DMS153 (cell line): ENCODE measurements at regions not wholly inside any gene's neighbourhood (a gene's known extent, or its start where the extent isn't known, plus 50 kb on each side); places are given as distances from the start of the nearest gene placed in this dataset.
"Not testable (repeated sequence)": the region's sequence is repeated elsewhere in the genome, so short reads cannot be mapped to it uniquely, and the experiment has no call there.

Experiments
- DNase-seq: peaks from one replicate; lab custom pipeline; 2025; lab: John Stamatoyannopoulos, UW

DNA sequence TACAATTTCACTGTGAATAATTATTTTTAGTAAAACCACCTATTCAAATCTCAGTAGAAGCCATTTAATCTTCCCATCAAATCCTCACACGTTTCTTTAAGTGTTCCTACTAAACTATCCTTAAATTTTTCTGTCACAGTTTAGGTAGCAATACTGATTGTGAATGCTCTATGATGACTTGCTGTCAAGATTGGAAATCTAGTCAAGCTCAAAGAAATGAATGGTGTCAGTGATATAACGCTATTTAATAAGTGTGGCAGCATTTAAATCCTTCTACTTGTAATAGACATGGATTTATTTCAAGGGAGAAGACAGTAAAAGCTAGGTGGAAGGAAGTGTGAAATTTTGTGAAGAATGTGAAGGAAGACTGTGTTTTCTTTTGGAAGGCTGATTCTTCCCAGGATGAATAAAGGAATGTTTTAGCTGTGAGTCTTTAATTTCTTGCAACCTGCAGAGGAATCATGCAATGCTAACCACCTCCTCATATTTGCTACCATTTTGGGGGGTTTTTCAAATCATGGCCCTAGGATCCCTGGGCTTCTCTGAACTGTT lies 936.7 kb upstream of the NEGR1 start:
- no peak for DNase-seq

GRCh38 chr1:73205294-73205973 lies 923.1 kb upstream of the NEGR1 start:
- no peak for DNase-seq

GRCh38 chr1:73197972-73198371 lies 915.6 kb upstream of the NEGR1 start:
- DNase-seq, result no peak

GRCh38 chr1:73194965-73195364 lies 912.6 kb upstream of the NEGR1 start:
- DNase-seq, result no peak

DNA sequence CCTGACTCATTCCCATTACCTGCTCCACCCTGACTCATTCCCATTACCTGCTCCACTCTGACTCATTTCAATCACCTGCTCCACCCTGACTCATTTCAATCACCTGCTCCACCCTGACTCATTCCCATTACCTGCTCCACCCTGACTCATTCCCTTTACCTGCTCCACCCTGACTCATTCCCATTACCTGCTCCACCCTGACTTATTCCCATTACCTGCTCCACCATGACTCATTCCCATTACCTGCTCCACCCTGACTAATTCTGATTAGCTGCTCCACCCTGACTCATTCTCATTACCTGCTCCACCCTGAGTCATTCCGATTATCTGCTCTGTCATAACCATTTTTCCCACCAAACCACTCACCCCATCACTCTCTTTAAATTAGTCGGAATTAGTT lies 901.2 kb upstream of the NEGR1 start:
- not testable (repeated sequence) for DNase-seq

- no peak for DNase-seq
Observed at GRCh38 chr1:73181190-73181540, 898.8 kb upstream of the NEGR1 start.

GRCh38 chr1:73180397-73181189 lies 898.3 kb upstream of the NEGR1 start:
- no peak for DNase-seq

DNA sequence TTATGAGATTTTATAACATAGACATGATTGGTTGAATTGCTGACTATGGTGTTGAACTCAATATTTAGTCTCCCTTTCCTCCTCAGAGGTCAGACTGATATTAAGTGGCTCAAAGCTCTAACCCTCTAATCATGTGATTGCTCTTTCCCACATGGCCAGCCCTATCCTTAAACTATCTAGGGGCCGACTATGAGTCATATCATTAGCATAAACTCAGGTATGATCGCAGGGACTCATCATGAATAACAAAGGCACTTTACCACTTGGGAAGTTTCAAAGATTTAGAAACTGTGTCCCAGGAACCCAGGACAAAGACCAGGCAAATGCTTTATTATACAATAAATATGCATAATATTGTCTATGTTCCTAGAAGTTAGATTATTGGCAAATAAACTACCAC lies 894.6 kb upstream of the NEGR1 start:
- DNase-seq, result no peak

DNA sequence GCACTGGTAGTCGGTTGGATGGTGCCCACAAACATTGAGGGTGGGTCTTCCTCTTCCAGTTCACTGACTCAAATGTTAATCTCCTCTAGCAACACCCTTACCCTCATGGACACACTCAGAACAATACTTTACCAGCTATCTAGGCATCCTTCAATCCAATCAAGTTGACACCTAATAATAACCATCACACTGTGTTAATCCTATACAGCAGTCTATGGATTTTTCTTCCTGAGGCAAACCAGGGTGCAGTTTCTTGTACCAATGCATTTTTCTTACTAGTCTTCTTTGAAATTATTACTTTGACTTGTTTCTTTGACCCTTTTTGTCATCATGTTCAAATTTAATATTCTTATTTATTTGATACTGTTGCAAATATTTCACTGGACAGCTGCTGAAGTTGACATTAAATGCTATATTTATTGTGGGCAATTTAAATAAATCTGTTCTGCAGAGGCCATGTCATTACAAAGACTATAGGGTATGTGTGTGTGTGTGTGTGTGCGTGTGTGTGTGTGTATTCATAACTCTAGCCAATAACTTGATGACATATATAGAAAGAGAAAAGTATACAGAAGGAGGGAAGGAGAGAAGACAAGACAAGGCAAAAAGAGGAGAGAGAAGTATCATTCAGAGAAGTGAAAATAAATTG lies 884.8 kb upstream of the NEGR1 start:
- DNase-seq, result no peak

DNA sequence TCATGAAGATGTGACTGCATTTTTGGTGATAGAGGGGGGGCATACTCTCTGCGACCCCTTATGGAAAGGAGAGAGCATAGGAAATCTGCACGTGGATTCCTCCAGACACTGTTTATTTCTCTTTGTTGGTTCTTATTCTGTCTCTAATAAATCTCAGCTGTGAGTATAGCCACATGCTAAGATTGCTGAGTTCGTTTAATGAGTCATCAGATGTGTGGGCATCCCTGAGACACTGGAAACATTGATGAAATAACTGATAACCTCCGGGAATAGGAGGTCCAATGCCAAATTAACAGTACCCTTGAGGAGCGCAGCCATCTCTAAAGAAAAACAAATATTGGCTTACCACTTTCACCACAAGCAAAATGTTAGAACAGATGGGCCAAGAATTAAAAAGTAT lies 880.2 kb upstream of the NEGR1 start:
- no peak for DNase-seq

DNA sequence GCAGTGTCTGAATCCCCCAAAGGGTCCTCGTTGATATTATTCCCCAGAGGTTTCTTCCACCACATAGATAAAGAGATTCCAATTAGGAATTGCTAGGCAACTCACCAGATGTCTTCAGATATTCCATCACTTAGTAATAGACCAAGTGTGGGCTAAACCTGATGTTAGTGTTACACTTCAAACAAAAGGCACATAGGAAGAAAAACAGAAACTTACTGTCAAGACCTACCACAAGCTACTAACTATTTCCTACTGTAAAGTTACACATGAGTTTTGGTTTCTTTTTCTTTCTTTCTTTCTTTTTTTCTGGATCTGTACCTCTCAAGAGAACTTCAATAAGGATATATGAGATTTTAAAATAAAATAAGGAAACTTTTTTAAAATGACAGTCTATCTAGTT lies 879.1 kb upstream of the NEGR1 start:
- no peak for DNase-seq

DNA sequence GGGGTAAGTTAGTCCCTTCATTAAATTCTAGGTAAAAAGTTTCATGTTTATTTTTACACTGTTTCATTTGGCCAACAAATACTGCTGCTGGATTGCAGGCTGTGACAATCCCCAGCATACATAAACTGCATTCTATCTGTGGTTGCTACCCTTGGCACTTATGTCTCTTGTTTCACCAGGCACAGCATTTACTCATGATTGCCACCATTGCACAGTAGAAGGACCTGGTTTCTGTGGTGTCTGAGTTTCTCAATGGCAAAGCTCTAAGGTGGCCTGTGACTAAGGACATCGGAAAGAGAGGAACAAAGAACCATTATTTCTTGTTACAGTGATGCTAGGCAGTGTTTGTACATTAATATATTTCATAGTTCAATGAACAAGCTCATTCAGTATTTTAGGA lies 878.4 kb upstream of the NEGR1 start:
- DNase-seq, result no peak

DNA sequence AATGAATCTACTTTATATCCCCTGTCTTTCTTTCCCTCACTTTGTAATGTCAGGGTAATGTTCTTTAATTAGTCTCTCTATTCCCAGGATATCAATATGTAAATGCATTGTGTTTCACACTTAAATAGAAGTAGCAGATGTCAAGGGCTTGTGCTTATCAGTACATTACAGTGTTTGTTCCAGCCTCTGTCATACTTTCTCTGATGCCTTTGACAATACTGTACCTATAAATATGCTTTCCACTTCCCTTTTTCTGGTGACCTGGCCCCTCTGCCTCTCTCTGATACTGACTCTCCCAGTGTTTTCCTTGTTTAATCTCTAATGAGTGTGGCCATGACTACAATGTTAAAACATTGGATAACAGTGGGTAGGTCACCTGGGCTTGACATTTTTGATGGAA lies 862.0 kb upstream of the NEGR1 start:
- DNase-seq, result no peak

- no peak for DNase-seq
Observed at GRCh38 chr1:73136975-73137374, 854.6 kb upstream of the NEGR1 start.

DNA sequence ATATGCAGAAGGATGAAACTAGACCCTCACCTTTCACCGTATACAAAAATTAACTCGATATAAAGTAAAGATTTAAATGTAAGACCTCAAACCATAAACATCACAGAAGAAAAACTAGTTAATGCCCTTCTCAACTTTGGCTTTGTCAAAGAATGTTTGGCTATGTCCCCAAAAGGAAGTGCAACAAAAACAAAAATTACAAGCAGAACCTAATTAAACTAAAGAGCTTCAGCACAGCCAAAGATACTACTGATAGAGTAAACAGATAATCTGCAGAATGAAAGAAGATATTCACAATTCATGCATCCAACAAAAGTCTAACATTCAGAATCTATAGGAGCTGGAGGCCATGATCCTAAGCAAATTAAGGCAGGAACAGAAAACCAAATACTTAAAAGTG lies 824.6 kb upstream of the NEGR1 start:
- peak; percentile 30 for DNase-seq

GRCh38 chr1:73105755-73106154 lies 823.4 kb upstream of the NEGR1 start:
- no peak for DNase-seq

DNA sequence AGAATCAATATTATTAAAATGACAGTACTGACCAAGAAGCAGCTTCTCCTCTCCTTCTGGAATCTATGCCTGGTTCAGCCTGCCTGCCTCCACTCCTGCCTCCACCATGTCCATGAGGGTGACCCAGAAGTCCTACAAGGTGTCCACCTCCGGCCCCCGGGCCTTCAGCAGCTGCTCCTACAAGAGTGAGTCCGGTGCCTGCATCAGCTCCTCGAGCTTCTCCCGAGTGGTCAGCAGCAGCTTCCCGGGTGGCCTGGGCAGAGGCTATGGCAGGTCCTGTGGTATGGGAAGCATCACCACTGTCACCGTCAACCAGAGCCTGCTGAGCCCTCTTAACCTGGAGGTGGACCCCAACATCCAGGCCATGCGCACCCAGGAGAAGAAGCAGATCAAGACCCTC lies 822.4 kb upstream of the NEGR1 start:
- no peak for DNase-seq

DNA sequence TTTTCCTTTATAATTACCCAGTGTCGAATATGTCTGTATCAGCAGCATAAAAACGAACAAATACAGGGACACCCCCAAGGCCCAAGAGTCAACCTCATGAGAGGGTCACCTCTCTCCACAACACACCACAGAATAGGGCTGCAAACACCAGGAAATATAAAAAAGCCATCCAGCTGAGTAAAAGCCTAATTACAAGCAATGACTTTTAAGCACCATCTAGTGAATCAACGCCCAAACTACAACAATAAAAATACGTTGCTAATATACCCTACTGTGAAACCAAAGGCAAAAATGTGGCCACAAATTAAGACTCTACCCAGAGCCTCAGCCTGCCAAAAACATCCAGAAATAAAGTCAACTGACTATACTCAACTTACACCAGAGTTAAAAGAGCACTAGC lies 817.9 kb upstream of the NEGR1 start:
- DNase-seq, result no peak

- no peak for DNase-seq
Observed at GRCh38 chr1:73097917-73098316, 815.6 kb upstream of the NEGR1 start.

GRCh38 chr1:73096841-73097240 lies 814.5 kb upstream of the NEGR1 start:
- no peak for DNase-seq

DNA sequence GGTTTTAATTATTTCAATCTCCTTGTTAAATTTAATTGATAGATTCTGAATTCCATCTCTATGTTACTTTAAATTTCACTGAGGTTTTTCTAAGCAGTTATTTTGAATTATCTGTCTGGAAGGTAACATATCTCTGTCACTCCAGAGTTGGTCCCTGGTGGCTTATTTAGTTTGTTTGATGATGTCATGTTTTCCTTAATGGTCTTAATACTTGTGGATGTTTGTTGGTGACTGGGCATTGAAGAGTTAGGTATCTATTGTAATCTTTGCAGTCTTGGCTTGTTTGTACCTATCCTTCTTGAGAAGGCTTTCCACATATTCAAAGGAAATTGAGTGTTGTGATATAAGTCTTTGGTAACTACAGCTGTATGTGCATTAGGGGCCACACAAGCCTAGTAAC lies 810.0 kb upstream of the NEGR1 start:
- DNase-seq, result no peak

- DNase-seq, result no peak
Observed at GRCh38 chr1:73066866-73067265, 784.5 kb upstream of the NEGR1 start.
